ENCODE measurements at regions not wholly inside any gene's neighbourhood (a gene's known extent, or its start where the extent isn't known, plus 50 kb on each side); places are given as distances from the start of the nearest gene placed in this dataset.

DNA sequence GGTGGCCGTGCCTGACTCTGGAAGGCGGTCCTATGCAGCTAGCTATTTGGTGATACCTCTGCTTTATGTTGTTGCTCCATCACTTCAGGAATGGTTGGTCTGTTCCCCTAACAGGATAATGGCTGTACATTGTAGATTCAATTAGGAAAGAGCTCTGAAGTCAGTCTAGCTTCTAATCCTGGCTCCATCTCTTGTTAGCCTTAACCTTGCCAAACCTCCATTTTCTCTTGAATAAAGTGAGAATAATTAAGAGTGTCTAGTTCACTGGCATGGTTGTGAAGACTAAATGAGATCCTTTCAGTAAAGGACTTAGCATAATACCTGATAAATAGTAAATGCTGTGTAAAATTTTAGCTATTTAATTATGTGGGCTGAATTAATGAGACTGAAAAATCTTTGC, 262.5 kb upstream of the ARHGAP20 start:
- no peaks in the 10 kb centered on the region for H3K9me3 ChIP-seq
- WGBS, 3 donors: 88 to 98% (median 91%) methylated on average over 2 of the region's 2 CpGs
- no peaks in the 10 kb centered on the region for H3K27me3 ChIP-seq
- H3K4me1 ChIP-seq (ENCODE audit: insufficient read depth): no peaks in the 10 kb centered on the region
- TF ChIP-seq POLR2A (IDR thresholded peaks at IDR 0.05) (no peak), EP300 (IDR thresholded peaks at IDR 0.05) (no peak)
- TF ChIP-seq, protein P1, sequence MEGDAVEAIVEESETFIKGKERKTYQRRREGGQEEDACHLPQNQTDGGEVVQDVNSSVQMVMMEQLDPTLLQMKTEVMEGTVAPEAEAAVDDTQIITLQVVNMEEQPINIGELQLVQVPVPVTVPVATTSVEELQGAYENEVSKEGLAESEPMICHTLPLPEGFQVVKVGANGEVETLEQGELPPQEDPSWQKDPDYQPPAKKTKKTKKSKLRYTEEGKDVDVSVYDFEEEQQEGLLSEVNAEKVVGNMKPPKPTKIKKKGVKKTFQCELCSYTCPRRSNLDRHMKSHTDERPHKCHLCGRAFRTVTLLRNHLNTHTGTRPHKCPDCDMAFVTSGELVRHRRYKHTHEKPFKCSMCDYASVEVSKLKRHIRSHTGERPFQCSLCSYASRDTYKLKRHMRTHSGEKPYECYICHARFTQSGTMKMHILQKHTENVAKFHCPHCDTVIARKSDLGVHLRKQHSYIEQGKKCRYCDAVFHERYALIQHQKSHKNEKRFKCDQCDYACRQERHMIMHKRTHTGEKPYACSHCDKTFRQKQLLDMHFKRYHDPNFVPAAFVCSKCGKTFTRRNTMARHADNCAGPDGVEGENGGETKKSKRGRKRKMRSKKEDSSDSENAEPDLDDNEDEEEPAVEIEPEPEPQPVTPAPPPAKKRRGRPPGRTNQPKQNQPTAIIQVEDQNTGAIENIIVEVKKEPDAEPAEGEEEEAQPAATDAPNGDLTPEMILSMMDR (IDR thresholded peaks at IDR 0.05): no peak
- intact Hi-C loops (cut with DNase I): no loop called here
- H3K27ac ChIP-seq: no peak overlapping the region
- H3K36me3 ChIP-seq: no peaks in the 10 kb centered on the region
- no peak for DNase-seq
- H3K4me3 ChIP-seq: no peak overlapping the region

DNA sequence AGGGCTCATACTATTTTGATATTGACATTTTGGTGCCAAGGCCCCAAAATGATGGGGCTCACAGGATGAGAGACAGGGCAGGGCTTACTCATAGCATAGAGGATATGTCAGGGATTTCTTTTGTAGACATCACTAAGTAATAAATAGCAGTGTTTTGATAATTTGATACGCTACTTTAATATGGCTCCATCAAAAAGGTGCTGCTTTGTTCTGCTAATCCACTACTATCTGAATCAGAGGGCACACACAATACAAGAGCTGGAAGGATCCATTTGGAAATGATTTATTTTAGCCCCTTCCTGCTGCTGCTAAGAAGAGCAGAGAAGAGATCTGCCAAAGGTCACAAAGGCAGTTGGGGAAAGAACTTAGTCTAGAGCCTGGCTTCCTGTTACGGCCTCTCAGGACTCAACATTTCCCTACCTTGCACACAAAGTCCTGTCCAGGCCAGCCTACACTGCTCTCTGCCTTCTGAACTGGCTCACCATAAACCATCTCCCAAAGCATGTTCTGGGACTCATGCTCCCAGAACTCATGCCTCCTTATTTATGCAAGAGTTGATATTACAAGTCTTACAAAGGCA, 261.3 kb upstream of the ARHGAP20 start:
- no peaks in the 10 kb centered on the region for H3K4me1 ChIP-seq (ENCODE audit: insufficient read depth)
- H3K27me3 ChIP-seq: no peaks in the 10 kb centered on the region
- H3K27ac ChIP-seq: no peak overlapping the region
- no peaks in the 10 kb centered on the region for H3K36me3 ChIP-seq
- TF ChIP-seq, protein P1 (IDR thresholded peaks at IDR 0.05): no peak
- TF ChIP-seq EP300 (IDR thresholded peaks at IDR 0.05): no peak
- no peak for TF ChIP-seq POLR2A (IDR thresholded peaks at IDR 0.05)
- 69 to 97% (median 90%) methylated on average over 2 of the region's 2 CpGs for WGBS, 3 donors
- no peaks in the 10 kb centered on the region for H3K9me3 ChIP-seq
- intact Hi-C loops (cut with DNase I): no loop called here
- no peak for DNase-seq
- H3K4me3 ChIP-seq: no peak overlapping the region

GRCh38 chr11:110972640-110973039, 260.4 kb upstream of the ARHGAP20 start:
- TF ChIP-seq, protein P1 (IDR thresholded peaks at IDR 0.05): no peak
- no peak for TF ChIP-seq POLR2A (IDR thresholded peaks at IDR 0.05)
- TF ChIP-seq EP300 (IDR thresholded peaks at IDR 0.05): no peak
- Histone ChIP-seq H3K9me3 (no peaks in the 10 kb centered on the region), H3K4me3 (no peak overlapping the region), H3K27ac (no peak overlapping the region), H3K4me1 (ENCODE audit: insufficient read depth) (no peaks in the 10 kb centered on the region), H3K36me3 (no peaks in the 10 kb centered on the region), H3K27me3 (no peaks in the 10 kb centered on the region)
- WGBS, 3 donors: 36 to 50% (median 45%) methylated on average over 3 of the region's 3 CpGs
- intact Hi-C loops (cut with DNase I): no loop called here
- peak in 1 of 5 donors; percentile 34 for DNase-seq

DNA sequence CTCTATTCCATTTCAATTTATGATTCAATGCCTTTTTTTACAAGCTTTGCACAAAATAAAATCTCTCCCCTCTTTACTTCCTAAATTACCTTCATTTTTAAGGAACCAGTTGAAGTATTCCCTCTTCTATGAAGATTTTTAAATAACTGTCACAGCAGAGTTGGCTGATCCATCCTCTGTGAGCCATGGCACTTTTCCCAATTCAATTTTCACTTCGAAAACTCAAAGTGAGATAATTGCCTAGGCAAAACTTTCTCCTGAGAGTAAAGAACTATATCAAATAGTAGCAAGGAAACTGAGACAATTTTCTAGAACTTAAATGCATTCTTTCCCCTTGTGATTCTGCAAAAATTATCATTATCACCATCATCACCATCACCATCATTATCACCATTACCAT, 259.9 kb upstream of the ARHGAP20 start:
- no peaks in the 10 kb centered on the region for H3K36me3 ChIP-seq
- H3K9me3 ChIP-seq: no peaks in the 10 kb centered on the region
- WGBS, 3 donors: 64 to 80% (median 66%) methylated on average over 1 of the region's 1 CpG
- TF ChIP-seq EP300 (IDR thresholded peaks at IDR 0.05) (no peak), POLR2A (IDR thresholded peaks at IDR 0.05) (no peak)
- TF ChIP-seq, protein P1 (IDR thresholded peaks at IDR 0.05): no peak
- H3K27me3 ChIP-seq: no peaks in the 10 kb centered on the region
- H3K4me1 ChIP-seq (ENCODE audit: insufficient read depth): no peaks in the 10 kb centered on the region
- intact Hi-C loops (cut with DNase I): no loop called here
- no peak overlapping the region for H3K4me3 ChIP-seq
- DNase-seq: no peak
- no peak overlapping the region for H3K27ac ChIP-seq
